NCI-H2196 (cell line): ENCODE measurements at regions not wholly inside any gene's neighbourhood (a gene's known extent, or its start where the extent isn't known, plus 50 kb on each side); places are given as distances from the start of the nearest gene placed in this dataset.
A peak's percentile ranks its signal among the peaks of the same experiment; 100 is the strongest.

Experiments
- DNase-seq: peaks from one replicate; lab custom pipeline; 2025; ENCODE audit not compliant: unreplicated experiment; lab: John Stamatoyannopoulos, UW

DNA sequence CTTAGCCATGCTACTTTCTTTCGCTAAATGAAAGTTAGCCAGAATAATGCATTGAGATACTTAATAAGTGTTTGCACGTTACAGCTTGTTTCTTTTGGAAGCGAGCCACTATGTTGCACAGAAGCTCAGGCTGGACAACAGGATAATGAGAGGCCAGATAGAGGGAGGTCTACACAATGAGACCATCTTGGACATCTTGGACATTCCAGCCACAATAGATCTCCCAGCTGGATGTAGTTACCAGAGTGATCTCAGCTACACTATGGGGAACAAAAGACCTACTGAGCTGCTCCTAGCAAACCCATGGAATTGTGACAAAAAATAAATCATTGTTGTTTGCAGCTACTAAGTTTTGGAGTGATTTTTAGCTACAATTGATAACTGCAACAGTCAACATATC is 540.1 kb upstream of the SEMA6D start:
- DNase-seq = no peak

DNA sequence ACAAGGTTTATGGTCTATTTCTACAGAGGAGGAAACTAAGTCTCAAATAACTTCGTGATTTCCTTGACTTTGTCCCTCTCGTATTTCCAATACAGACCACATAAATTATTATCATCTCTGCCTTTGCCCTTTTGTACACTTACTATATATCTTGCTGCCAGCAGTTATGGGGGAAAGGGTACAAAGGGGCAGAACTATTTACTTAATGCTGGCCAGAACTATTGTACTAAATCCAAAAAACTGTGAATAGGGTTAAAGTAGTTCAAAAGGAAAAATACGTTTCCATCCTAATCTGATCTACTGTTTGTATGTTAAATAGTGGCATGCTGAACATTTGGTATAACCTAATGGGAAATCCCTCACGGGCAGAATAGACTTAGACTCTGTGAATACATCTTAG is 537.3 kb upstream of the SEMA6D start:
- DNase-seq = no peak

DNA sequence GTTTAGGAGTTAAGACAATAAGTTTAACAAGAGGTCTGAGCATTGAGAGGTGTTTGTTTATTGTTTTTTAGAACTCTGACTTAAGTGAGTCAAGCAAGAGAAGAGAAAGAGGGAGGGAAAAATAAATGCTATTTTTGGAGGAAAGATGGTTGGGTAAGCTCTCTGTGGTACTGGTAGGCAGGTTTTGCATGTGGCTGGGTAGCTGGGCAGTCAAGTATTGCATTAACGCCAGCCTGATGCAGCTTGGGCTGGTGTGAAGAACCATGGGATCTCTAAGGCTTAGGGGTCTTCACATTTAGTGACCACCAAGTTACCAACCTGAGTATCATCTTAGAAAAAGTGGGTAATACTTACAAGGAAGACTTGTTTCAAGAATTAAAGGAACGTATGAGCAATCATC is 534.5 kb upstream of the SEMA6D start:
- DNase-seq = no peak

DNA sequence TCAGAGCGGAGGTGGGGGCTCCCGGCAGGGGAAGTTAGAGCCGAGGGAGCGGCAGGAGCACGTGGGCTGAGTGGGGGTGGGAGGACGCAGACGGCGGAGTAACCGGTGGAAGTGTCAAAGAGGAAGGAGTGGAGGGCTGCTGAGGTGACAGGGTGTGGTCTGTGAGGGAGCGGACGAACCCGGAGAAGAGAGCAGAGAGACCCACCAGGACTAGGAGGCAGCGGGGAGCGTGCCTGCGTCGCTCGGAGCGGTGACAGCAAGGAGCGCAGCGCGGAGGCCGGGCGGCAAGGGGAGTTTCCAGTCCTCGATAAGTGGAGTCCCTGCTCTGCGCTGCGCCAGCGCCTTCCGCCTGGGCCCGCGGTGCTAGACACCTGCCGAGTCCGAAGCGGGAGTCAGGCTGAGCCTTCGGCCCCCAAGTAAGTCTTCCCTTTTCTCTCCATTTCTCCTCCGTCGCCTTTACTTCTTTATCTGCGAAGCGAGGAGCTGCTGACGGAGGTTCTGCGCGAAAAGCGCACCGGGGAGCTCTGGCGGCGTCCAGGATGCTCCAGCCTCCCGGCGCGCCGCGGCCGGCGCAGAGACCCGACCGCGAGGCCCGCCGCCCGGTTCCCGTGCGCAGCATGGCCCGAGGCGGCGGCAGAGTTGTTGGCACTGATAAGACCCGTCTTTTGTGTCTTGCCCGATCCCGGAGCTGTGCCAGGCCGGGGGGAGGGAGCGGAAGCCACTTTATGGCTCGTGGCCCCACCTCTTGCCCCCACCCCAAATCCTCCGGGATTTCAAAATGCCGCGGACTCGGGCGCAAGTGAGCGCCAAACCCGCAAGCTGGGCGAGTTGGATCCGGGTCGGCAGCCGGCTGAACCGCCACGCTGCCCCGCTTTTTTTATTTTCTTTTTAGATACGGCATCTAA is 533.0 kb upstream of the SEMA6D start:
- DNase-seq = peak; percentile 17

DNA sequence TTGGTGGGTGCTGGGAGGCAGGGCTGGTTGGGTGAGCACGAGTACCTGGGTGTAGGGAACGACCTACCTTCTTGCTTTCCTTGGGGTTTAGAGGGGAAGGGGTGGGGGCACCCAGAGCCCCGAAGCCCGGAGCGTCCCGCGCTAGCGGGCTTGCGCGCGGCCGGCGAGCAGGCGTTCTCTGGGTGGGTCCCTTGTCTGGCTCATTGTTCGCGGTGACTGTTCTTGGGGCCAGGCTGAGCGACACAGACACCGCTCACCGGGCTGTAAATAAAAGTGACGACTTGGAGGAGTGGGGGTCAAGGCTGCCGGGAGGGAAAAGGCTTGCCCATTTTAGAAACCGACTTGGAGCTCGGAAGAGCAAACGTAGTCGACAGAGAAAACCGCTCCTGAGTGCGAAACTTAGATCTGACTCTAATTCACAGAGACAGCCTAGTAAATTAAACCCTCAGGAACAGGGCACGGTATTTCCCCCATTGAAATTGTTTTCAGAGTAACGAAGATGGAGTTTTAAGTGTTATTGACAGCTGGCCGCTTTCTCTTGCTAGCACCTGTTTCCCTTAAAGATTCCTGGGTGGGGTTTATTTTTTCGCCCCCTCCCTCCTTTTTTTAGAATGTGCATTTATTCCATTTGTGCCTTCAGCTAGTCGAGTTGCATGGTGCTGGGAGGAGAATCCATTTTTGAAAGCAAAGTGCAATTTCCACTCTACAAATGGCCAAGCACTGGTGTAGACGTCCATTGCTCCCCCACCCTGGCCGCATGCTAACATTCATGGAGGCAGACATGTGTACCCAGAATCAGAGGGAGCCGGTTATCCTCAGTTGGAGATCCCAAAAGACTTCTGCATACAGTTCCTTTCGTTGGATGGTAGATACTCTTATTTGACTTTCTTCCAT is 532.1 kb upstream of the SEMA6D start:
- no peak for DNase-seq

DNA sequence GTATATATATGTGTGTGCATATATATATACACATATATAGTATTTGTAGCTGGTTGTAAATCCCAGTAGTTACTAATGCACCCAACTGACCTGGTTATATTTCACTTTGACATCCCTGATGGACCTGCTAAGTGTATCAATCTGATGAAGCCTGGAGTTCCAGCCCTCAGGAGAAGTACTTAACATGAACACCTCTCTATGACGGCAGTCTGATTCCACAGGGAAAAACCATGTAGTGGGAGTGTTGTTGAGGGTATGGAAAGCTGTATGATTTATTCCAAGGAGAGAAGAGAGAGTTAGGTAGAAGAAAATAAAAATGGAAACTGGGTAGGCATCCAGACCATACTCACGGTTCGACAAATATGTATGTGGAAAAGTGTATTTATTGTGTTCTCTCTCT is 531.2 kb upstream of the SEMA6D start:
- no peak for DNase-seq

DNA sequence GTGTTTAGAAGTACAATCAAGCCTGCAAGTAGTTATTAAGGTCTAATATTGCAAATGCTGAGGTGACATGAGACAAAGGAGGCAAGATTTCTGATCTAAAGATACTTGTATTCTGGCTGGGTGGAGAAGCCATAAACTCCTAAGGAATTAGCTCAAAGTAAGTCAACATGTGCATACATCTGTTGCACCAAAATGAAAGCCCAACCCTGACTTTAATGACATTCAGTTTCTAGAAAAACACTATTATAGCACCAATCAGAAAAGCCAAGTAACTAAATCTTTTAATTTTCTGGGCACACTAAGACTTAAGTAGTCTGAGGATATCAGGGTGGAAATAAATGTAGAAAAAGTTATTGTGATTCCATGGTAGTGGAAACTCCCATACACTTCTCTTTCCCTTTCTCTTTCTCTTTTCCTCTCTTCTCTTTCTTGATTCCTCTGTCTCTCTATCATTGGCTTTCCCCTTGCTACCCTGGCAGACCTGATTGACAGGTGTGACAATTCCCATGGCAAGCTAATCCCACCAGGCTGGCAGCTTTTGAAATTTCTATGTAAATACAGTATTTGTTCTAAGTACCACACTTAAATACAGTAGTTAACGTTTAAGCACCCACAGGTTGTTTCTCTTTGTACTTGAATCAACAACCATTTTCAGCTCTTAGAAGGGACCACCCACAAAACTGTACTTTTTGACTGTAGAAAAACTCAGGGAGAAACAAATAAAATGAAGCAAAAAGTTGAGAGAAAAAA is 528.4 kb upstream of the SEMA6D start:
- DNase-seq = no peak

DNA sequence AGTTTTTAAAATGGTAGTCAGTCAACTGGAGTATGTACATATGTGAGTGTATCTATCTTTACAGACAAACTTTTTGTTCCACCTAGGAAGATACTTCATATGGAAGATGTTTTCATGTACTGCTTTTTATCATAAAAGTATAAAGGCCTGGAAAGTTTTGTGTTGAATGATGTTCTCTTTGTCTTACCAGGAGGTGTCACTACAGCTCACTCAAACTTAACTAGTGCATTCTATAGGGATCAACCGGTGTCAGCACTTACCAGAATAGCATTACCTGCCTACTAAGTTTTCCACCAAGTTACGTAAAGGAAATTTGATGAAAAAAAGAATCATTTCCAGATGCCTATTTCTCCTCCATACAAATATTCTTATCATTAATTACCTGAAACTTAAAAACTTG is 522.6 kb upstream of the SEMA6D start:
- no peak for DNase-seq

DNA sequence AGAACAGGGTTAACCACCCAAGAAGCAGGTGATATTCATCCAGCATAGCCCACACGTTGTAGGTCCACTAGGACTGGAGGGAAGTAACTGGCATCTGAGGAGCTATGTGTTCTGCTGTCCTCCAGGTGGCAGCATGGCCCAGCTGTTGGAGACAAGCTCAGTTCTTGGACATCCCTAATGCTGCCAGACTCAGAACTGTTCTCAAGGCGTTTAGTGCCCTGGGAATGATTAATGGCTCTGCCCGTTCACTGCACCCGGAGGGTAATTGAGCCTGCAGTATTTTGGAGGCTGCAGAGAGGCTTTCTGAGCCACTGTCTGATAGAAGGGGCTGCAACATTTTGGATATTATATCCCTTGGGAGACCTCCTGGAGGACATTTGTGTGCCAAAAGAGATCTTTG is 521.3 kb upstream of the SEMA6D start:
- DNase-seq = peak; percentile 67

DNA sequence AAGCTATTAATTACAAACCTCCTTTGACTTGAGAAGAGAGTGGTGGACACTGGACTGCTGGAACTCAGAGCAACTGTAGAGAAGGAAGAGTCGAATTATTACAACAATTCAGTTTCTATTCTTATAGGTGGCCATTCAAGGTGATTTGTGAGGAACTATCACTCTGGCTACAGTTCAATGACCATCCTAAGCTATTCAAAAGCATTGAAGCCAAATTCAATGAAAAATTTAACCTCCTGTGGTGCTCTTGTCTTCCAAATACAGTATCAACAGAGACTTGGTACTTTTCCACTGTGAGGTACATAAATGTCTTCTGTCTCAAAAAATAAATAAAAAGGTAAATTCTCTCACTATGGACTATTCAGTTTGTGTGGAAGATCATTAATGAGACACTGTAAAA is 513.3 kb upstream of the SEMA6D start:
- no peak for DNase-seq

DNA sequence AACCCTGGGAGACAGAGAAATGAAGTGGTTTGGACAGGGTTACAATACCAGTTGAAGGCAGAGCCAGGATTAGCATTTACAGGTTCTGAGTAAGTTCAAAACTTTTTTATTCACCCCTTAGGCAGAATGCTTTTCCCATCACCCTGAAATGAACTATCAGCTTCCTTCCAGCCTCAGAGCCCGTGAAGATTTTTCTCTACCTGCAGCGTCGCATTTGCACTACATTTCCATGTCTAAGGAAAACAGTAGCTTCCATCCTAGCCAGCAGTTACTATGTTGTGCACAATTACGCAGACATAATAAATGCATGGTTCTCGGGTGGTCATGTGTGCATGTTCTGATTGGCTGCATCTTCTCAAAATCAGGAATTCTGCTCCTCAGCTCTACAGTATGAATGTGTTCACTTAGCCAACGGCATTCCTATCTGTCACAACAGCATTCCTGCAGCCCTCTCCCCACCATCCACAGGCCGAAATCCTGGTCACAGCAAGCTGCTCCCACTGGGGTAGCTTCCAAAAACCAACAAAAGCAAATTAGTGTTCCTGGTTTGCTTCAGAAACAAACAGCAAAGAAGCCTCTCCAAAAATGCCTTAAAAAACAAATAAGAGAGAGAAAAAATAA is 510.8 kb upstream of the SEMA6D start:
- DNase-seq = no peak

DNA sequence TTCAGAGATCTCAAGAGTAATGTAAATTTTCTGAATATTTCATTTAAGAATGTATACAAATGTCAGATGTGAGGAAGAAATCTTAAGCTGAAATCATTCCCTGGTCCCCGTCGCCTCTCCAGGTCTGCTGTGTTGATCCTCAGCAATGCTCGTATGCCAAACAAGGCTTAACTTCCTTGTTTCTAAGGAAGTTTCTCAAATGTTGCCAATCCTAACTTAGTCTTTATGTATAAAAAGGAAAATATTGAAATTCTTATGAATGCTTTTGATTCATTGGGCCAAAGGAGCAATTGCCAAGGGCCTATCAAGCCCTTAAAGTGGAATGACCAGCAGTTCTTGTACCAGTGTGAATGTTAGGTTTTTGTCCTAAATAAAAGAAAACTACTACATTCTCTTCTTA is 507.7 kb upstream of the SEMA6D start:
- no peak for DNase-seq

DNA sequence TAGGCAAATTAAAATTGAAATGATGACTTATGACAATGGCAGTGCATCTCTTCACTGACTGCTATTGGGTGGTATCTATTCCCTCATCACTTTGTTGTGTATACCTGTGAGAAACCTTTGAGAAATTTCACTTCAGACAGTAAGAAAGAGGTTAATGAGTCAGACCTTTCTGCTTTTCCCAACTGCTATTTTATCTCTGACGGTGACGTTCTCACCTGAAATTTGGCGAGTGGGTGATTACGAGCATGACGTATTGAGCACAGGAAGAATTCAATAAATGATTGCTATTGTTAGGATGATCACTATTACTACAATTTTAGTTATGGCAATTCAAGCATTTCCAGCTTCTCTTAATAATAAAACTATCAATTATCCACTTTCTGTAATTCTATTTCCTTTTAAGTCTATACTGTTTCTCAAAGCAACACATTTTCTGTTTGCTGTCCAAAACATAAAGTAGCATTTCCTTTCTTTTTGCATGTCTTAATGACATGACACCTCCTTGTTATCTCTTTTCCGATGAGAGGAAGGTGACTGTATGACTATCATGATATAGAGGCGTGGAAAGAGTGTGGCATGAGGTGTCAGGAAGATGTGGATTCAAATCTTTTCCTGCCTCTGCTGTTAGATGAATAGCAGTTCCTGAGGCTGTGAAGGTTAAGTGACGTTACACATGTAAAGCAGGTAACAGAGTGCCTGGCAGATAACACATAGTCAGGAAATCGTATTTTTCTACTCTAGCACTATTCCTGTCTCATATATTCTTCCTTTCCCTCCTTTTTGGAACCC is 504.9 kb upstream of the SEMA6D start:
- DNase-seq = no peak

DNA sequence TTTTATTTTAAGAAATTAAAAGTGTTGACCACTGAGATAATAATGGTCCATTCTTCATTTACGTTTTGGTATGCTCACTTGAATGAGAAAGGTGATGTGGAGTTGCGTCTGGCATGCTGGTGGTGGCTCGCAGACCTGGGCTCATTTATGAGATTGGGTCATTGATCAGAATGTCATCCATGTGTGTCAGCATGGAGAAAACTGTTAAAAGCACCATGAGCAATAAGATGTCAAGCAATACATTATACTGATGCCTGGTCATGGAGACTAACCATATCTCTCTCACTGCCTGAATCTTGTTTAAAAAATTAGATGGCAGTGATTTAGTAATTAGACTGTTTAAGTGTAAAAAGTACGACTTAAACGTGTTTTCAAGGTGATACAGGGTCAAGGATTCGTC is 503.4 kb upstream of the SEMA6D start:
- no peak for DNase-seq

DNA sequence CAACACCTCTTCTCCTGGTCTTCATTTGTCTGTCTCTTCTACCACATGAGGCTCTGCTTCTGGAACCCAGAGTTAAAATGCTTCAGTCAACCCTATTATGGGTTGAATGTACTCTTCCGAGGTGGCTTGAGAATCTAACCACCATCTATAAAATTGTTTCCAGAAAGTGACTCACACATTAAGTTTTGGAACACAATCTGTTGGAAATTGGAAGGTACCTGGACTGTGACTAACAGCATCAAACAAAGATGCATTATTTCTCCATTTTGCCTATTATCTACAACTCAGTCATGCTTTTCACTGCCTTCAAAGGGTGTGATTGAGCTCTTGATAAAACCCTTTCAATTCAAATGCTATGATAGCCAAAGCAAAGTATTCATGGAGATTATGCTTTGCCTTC is 499.0 kb upstream of the SEMA6D start:
- no peak for DNase-seq

DNA sequence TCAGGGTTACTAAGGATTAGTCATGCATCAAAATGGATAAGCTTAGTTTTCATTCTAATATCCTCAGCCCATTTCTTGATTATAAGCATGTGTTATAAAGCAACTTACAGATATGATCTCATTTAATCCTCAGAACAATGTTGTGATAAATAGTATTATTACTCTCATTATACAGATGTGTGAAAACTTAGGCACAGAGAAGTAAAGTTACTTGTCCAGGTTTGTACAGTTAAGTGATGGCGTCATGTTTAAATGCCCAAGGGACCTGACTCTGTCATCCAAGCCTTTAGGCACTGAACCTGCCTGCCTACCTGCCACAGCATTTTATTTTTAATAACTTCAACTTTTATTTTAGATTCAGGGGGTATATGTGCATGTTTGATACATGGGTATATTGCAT is 472.9 kb upstream of the SEMA6D start:
- DNase-seq = no peak

DNA sequence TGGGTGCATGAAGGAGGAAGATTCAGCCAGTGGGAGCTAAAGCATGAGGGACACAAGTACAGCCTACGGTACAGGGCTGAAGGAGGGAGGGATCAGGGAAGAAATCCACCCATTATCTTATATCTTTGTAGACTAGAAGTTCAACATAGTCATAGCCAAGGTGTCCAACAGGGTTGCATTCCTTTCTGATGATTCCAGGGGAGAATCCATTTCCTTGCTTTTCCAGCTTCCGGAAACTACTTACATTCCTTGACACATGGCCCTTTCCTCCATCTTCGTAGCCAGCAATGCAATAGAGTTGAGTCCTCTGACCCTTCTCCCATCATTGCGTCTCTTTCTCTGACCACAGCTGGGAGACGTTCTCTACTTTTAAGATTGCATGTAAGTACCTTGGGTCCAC is 471.0 kb upstream of the SEMA6D start:
- DNase-seq = no peak

DNA sequence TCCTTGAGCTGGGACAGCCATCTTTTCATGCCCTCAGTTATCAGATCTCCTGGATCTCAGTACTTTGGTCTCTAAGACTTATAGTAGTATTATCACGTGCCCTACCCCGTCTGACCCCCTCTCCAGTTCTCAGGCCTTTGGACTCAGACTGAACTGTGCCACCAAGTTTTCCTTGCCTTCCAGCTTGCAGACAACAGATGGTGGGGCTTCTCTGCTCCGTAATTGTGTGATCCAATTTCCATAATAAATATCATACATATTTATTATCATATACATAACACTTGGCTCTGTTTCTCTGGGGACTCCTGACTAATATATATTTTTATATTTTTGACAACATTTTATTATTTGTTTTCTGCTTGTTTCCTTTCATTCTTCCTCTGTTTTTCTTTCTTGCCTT is 458.8 kb upstream of the SEMA6D start:
- DNase-seq = no peak

DNA sequence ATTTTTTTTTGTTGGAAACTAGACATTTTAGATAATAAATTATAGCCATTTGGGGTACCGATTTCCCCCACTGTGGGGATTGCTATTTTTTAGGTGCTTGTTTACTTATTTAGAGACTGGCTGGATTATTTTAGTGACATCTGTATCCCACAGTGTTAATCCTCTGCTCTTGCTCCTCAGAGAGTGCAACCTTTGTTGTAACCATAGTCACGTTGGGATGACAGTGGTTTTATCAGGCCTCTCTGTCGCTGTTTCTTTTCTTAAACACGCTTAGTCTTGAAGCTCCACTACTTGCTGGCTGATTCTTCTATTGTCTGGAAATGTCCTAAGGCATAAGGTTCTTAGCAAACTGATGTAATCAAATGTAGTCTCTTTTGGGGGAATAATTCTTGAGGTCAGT is 451.6 kb upstream of the SEMA6D start:
- DNase-seq = no peak

DNA sequence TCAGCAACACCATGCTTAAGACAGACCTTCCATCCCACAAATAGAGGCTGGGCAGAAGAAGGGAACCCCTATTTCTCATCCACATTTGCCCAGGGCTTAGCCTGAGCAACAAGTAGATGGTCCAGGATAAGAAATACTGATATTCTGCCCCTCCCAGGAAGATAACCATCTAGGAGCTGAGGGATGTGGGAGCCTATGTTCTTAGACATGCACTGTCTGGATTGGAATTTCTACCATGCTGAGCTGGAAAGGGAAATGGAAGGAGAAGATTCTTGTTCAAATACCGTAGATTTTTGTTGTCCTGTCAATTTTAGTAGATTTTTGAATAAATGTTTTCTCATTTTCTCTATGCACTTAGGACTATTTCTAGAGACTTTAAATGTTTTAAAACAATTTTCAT is 450.7 kb upstream of the SEMA6D start:
- DNase-seq = no peak
